ENCODE measurements at regions not wholly inside any gene's neighbourhood (a gene's known extent, or its start where the extent isn't known, plus 50 kb on each side); places are given as distances from the start of the nearest gene placed in this dataset.
"Not testable (repeated sequence)": the region's sequence is repeated elsewhere in the genome, so short reads cannot be mapped to it uniquely, and the experiment has no call there.

GRCh38 chr7:142561396-142561795 lies 187.9 kb upstream of the PRSS1 start:
- not testable (repeated sequence) for H3K4me1 ChIP-seq (ENCODE audit: control insufficient read depth, insufficient read depth, low read length); H3K36me3 ChIP-seq (ENCODE audit: control insufficient read depth, insufficient read depth, low read length); H3K4me3 ChIP-seq (ENCODE audit: low read length); H3K9ac ChIP-seq (ENCODE audit: low read length); H3K9me3 ChIP-seq (ENCODE audit: control insufficient read depth, low read length); H3K27me3 ChIP-seq (ENCODE audit: control insufficient read depth, insufficient read depth, low read length)

- not testable (repeated sequence) for H3K9me3 ChIP-seq (ENCODE audit: control insufficient read depth, low read length); H3K36me3 ChIP-seq (ENCODE audit: control insufficient read depth, insufficient read depth, low read length); H3K4me1 ChIP-seq (ENCODE audit: control insufficient read depth, insufficient read depth, low read length); H3K4me3 ChIP-seq (ENCODE audit: low read length); H3K27me3 ChIP-seq (ENCODE audit: control insufficient read depth, insufficient read depth, low read length); H3K9ac ChIP-seq (ENCODE audit: low read length)
Measured at GRCh38 chr7:142560770-142561169, 188.5 kb upstream of the PRSS1 start.

- H3K36me3 ChIP-seq (ENCODE audit: control insufficient read depth, insufficient read depth, low read length), result no peaks in the 10 kb centered on the region
- no peak overlapping the region for H3K4me3 ChIP-seq (ENCODE audit: low read length)
- H3K4me1 ChIP-seq (ENCODE audit: control insufficient read depth, insufficient read depth, low read length), result no peaks in the 10 kb centered on the region
- H3K27me3 ChIP-seq (ENCODE audit: control insufficient read depth, insufficient read depth, low read length), result peaks cover 9% of the 10 kb centered on the region
- H3K9ac ChIP-seq (ENCODE audit: low read length), result no peak overlapping the region
- no peaks in the 10 kb centered on the region for H3K9me3 ChIP-seq (ENCODE audit: control insufficient read depth, low read length)
Measured at GRCh38 chr7:142560166-142560565, 189.1 kb upstream of the PRSS1 start.

- no peaks in the 10 kb centered on the region for H3K36me3 ChIP-seq (ENCODE audit: control insufficient read depth, insufficient read depth, low read length)
- H3K9ac ChIP-seq (ENCODE audit: low read length), result no peak overlapping the region
- H3K4me1 ChIP-seq (ENCODE audit: control insufficient read depth, insufficient read depth, low read length), result no peaks in the 10 kb centered on the region
- no peak overlapping the region for H3K4me3 ChIP-seq (ENCODE audit: low read length)
- H3K9me3 ChIP-seq (ENCODE audit: control insufficient read depth, low read length), result no peaks in the 10 kb centered on the region
- H3K27me3 ChIP-seq (ENCODE audit: control insufficient read depth, insufficient read depth, low read length), result peaks cover 9% of the 10 kb centered on the region
Measured at GRCh38 chr7:142557971-142558582, 191.2 kb upstream of the PRSS1 start.

GRCh38 chr7:142556740-142557139 lies 192.5 kb upstream of the PRSS1 start:
- H3K9ac ChIP-seq (ENCODE audit: low read length), result no peak overlapping the region
- H3K4me3 ChIP-seq (ENCODE audit: low read length), result no peak overlapping the region
- H3K36me3 ChIP-seq (ENCODE audit: control insufficient read depth, insufficient read depth, low read length), result no peaks in the 10 kb centered on the region
- no peaks in the 10 kb centered on the region for H3K4me1 ChIP-seq (ENCODE audit: control insufficient read depth, insufficient read depth, low read length)
- peaks cover 9% of the 10 kb centered on the region for H3K27me3 ChIP-seq (ENCODE audit: control insufficient read depth, insufficient read depth, low read length)
- no peaks in the 10 kb centered on the region for H3K9me3 ChIP-seq (ENCODE audit: control insufficient read depth, low read length)

- Histone ChIP-seq H3K36me3 (ENCODE audit: control insufficient read depth, insufficient read depth, low read length) (no peaks in the 10 kb centered on the region), H3K4me1 (ENCODE audit: control insufficient read depth, insufficient read depth, low read length) (no peaks in the 10 kb centered on the region), H3K9ac (ENCODE audit: low read length) (no peak overlapping the region), H3K4me3 (ENCODE audit: low read length) (no peak overlapping the region), H3K27me3 (ENCODE audit: control insufficient read depth, insufficient read depth, low read length) (peaks cover 9% of the 10 kb centered on the region), H3K9me3 (ENCODE audit: control insufficient read depth, low read length) (no peaks in the 10 kb centered on the region)
Measured at GRCh38 chr7:142554560-142555532, 194.4 kb upstream of the PRSS1 start.

GRCh38 chr7:142553216-142553615 lies 196.1 kb upstream of the PRSS1 start:
- Histone ChIP-seq H3K9me3 (ENCODE audit: control insufficient read depth, low read length) (no peaks in the 10 kb centered on the region), H3K4me3 (ENCODE audit: low read length) (no peak overlapping the region), H3K4me1 (ENCODE audit: control insufficient read depth, insufficient read depth, low read length) (no peaks in the 10 kb centered on the region), H3K9ac (ENCODE audit: low read length) (no peak overlapping the region), H3K27me3 (ENCODE audit: control insufficient read depth, insufficient read depth, low read length) (peaks cover 1% of the 10 kb centered on the region), H3K36me3 (ENCODE audit: control insufficient read depth, insufficient read depth, low read length) (no peaks in the 10 kb centered on the region)

GRCh38 chr7:142548978-142549377 lies 200.3 kb upstream of the PRSS1 start:
- Histone ChIP-seq H3K4me3 (ENCODE audit: low read length) (no peak overlapping the region), H3K27me3 (ENCODE audit: control insufficient read depth, insufficient read depth, low read length) (no peaks in the 10 kb centered on the region), H3K36me3 (ENCODE audit: control insufficient read depth, insufficient read depth, low read length) (no peaks in the 10 kb centered on the region), H3K9me3 (ENCODE audit: control insufficient read depth, low read length) (no peaks in the 10 kb centered on the region), H3K9ac (ENCODE audit: low read length) (no peak overlapping the region), H3K4me1 (ENCODE audit: control insufficient read depth, insufficient read depth, low read length) (no peaks in the 10 kb centered on the region)

GRCh38 chr7:142546452-142546851 lies 202.8 kb upstream of the PRSS1 start:
- no peaks in the 10 kb centered on the region for H3K4me1 ChIP-seq (ENCODE audit: control insufficient read depth, insufficient read depth, low read length)
- H3K4me3 ChIP-seq (ENCODE audit: low read length), result no peak overlapping the region
- no peaks in the 10 kb centered on the region for H3K36me3 ChIP-seq (ENCODE audit: control insufficient read depth, insufficient read depth, low read length)
- no peaks in the 10 kb centered on the region for H3K27me3 ChIP-seq (ENCODE audit: control insufficient read depth, insufficient read depth, low read length)
- no peak overlapping the region for H3K9ac ChIP-seq (ENCODE audit: low read length)
- H3K9me3 ChIP-seq (ENCODE audit: control insufficient read depth, low read length), result no peaks in the 10 kb centered on the region

- Histone ChIP-seq H3K4me3 (ENCODE audit: low read length) (no peak overlapping the region), H3K27me3 (ENCODE audit: control insufficient read depth, insufficient read depth, low read length) (no peaks in the 10 kb centered on the region), H3K9me3 (ENCODE audit: control insufficient read depth, low read length) (no peaks in the 10 kb centered on the region), H3K36me3 (ENCODE audit: control insufficient read depth, insufficient read depth, low read length) (no peaks in the 10 kb centered on the region), H3K9ac (ENCODE audit: low read length) (no peak overlapping the region), H3K4me1 (ENCODE audit: control insufficient read depth, insufficient read depth, low read length) (no peaks in the 10 kb centered on the region)
Measured at GRCh38 chr7:142542942-142543341, 206.3 kb upstream of the PRSS1 start.

- no peaks in the 10 kb centered on the region for H3K4me1 ChIP-seq (ENCODE audit: control insufficient read depth, insufficient read depth, low read length)
- no peak overlapping the region for H3K9ac ChIP-seq (ENCODE audit: low read length)
- no peaks in the 10 kb centered on the region for H3K36me3 ChIP-seq (ENCODE audit: control insufficient read depth, insufficient read depth, low read length)
- no peaks in the 10 kb centered on the region for H3K9me3 ChIP-seq (ENCODE audit: control insufficient read depth, low read length)
- H3K4me3 ChIP-seq (ENCODE audit: low read length), result no peak overlapping the region
- no peaks in the 10 kb centered on the region for H3K27me3 ChIP-seq (ENCODE audit: control insufficient read depth, insufficient read depth, low read length)
Measured at GRCh38 chr7:142542105-142542504, 207.2 kb upstream of the PRSS1 start.

GRCh38 chr7:142540371-142540770 lies 208.9 kb upstream of the PRSS1 start:
- H3K9me3 ChIP-seq (ENCODE audit: control insufficient read depth, low read length), result no peaks in the 10 kb centered on the region

More at GRCh38 chr7:142540371-142540770, 208.9 kb upstream of the PRSS1 start:
- Histone ChIP-seq H3K4me3 (ENCODE audit: low read length) (no peak overlapping the region), H3K36me3 (ENCODE audit: control insufficient read depth, insufficient read depth, low read length) (no peaks in the 10 kb centered on the region), H3K4me1 (ENCODE audit: control insufficient read depth, insufficient read depth, low read length) (no peaks in the 10 kb centered on the region), H3K27me3 (ENCODE audit: control insufficient read depth, insufficient read depth, low read length) (no peaks in the 10 kb centered on the region), H3K9ac (ENCODE audit: low read length) (no peak overlapping the region)
